Inflammatory macrophage (primary cell): ENCODE measurements at regions not wholly inside any gene's neighbourhood (a gene's known extent, or its start where the extent isn't known, plus 50 kb on each side); places are given as distances from the start of the nearest gene placed in this dataset.
A peak's percentile ranks its signal among the peaks of the same experiment; 100 is the strongest.
"Not testable (repeated sequence)": the region's sequence is repeated elsewhere in the genome, so short reads cannot be mapped to it uniquely, and the experiment has no call there.

Source experiments
- DNase-seq, 2 donors: peaks; one replicate each; pipeline ENCODE4 v3.0.0-alpha.2; 2020 to 2022

DNA sequence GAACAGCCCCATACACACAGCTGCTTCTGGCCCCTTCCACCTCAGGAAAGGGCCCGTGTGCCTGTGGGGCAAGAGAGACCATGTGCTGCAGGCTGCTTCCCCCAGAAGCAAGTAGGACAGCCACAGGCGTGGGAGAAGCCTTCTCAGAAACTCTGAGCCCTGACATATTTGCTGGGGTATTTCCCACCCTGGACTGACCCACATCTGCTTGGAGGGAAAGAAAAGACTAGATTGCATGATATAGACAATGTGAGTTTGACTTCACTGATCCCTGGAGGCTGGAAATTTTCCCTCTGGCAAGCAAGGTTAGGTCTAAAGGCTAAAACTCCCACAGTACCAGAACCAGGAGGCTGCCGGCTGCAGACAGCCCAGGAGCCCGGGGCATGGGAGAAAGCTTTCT, 213.3 kb upstream of the SSTR4 start:
- DNase-seq: peak in 1 of 2 donors; percentile 17

DNA sequence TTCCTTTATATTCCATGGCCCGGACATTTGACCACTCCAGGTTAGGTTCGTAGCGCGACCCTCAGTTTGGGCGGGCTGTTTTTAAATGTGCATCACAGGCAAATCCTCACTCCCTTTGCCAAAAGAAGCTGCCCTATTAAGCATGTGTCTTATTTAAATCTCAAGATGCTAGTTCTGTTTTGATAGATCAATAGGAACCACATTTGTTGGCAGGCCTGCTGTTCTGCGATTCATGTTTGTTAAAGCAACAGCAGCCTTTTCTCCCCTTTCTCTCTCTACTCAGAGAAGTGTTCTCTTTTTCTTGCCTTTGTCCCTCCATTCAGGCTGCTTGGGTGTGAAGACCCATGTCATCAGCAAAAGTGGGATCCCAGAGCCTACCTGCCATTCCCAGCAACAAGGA, 212.0 kb upstream of the SSTR4 start:
- DNase-seq: no peak

DNA sequence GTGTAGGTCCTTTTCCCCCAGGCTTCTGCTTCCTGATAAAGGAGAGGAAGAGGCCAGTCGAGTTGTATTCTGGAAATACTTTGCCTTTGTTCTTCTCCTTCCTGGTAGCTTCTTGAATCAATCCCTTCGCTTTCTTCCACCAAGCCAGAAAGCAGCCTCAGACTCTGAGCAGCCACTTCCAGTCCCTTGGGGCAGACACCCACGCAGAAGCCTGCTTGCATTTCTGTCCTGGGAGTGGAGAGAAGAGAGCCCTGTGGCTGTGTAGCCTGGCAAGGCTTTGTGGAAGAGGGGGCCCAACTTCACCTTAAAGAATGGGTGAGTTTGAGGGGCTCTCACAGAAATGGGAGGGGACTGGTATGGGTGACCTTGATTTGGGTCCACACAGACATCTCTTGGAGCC, 211.0 kb upstream of the SSTR4 start:
- peak in 1 of 2 donors; percentile 49 for DNase-seq

DNA sequence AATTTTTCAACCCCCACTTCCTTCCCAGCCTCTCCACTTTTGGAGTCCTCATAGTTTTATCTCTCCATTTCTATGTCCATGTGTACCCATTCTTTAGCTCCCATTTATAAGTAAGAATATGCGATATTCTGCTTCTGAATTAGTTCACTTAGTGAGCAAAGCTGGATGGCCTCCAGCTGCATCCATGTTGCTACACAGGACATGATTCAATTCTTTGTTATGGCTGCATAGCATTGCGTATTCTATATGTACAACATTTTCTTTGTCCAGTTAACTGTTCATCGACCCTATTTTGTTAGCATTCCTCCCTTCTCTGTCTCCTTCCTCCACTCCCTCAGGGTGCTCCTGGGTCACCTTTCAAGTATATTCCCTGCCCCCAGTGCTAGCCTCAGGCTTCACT, 210.0 kb upstream of the SSTR4 start:
- no peak for DNase-seq

DNA sequence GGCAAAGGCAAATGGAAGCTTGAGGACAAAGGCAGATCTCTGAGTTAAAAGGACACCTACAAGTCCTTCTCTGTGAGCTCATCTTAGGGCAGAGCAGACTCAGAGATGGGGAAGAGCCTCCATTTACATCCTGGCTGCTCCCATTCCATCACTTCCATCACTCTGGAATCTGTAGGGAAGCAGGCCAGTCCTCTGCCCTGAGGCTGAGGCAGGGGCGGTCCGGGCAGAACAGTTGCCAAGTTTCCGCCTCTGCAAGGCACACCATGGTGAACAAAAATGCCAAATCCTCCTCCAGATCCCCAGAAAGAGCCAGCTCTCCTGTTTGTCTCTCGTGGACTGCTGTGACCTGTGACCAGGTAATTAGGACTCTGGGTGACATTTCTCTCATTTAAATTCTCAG, 209.6 kb upstream of the SSTR4 start:
- no peak for DNase-seq

DNA sequence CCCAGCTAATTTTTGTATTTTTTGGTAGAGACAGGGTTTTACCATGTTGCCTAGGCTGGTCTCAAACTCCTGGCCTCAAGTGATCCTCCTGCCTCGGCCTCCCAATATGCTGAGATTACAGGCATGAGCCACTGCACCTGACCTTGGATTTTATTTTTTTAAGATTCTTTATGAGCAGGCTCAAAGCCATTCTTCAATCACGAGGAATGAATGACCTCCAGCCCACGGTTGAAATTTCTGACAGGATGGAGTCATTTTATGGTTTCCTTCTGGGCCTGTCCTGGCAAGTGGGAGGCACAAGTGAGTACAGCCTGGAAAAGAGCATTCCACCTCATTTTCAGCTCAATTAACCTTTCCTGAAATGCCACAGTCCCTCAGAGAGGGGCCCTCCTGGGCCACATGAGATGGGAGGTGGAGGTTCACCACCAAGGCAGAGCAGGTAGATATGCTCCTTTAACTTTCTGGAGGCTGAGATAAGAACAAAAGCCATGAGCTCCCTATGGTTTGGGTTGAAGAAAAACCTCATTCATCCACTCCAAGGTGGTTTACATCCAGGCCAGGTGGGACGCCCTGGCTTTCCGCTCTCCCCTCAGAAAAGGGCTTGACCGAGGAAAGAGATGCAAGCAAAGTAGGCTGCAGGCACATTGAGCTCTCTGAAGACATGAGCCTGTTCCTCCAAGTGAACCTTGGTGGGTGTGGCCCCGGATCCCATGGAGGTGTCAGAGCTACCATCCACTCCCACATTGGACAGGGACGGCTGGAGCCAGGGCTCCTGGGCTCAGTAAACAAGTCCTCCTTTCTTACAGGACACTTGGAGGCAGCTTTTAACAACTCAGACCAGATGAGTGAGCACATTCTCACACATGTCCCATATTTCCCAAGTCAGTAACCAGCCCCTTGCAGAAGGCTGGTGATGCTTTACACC, 208.5 kb upstream of the SSTR4 start:
- no peak for DNase-seq

DNA sequence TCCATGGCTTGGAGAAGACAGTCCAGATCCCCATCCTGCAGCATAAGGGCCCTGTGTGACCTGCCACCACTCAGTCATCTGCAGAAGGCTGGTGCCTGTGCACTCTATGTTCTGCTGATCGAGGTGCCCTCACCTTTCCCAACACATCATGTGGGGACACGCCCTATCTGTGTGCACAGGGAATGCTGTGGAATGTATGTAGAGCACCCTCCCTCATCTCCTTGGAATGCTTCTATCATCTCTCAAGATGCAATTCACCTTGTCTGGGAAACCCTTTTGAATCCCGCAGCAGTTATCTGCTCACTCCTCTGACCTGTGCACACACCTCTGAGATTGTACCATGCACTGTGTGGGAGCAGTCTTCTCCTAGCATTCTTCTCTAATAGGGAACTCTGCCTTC, 207.2 kb upstream of the SSTR4 start:
- no peak for DNase-seq

DNA sequence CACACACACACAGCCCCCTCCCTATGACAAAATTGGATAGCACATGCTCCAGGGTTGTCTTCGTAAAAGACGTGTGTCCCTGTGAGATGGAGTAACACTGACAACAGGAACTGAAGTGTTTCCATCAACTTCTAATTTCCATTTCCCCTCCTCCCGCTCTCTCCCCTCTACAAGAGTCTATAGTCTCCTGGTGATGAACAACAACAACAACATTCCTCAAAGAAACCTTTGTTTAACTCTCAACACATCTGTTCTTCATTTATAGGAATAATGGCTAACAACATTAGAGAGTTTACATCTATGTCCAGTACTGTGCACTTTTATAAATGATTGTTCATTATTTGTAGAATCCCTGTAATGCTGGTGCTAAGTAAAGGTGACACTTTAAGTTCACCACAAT, 205.8 kb upstream of the SSTR4 start:
- no peak for DNase-seq

DNA sequence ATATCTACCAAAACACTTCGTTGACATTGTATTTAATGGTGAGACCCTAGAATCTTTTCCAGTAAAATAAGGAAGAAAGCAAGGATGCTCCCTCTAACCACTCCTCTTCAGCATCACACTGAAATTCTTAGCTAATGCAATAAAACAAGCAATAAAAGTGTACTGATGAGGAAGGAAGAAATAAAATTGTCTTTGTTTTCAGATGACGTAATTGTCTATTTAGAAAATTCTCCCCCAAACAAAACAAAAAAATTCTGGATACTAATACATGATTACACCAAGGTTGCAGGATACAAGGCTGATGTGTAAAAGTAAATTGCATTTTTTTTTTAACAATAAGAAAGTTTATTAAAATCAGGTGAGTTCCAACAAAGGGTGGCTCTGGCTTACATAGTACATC, 205.0 kb upstream of the SSTR4 start:
- no peak for DNase-seq

DNA sequence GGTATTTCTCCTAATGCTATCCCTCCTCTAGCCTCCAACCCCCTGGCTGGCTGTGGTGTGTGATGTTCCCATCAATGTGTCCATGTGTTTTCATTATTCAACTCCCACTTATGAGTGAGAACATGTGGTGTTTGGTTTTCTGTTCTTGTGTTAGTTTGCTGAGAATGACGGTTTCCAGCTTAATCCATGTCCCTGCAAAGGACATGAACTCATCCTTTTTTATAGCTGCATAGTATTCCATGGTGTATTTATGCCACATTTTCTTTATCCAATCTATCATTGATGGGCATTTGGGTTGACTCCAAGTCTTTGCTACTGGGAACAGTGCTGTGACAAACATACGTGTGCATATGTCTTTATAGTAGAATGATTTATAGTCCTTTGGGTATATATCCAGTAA, 204.4 kb upstream of the SSTR4 start:
- DNase-seq: not testable (repeated sequence)

DNA sequence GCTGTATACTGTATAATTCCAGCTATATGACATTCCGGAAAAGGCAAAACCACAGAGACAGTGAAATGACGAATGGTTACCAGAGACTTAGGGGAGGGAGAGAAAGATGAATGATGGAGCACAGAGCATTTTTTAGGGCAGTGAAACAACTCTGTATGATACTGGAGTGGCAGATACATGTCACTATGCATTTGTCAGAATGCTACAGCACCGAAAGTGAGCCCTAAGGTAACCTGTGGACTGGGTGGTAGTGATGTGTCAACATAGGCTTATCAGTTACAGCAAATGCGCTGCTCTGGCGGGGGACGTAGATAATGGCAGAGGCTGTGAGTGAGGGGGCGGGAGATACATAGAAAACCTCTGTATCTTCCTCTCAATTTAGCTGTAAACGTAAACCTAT, 201.3 kb upstream of the SSTR4 start:
- no peak for DNase-seq

DNA sequence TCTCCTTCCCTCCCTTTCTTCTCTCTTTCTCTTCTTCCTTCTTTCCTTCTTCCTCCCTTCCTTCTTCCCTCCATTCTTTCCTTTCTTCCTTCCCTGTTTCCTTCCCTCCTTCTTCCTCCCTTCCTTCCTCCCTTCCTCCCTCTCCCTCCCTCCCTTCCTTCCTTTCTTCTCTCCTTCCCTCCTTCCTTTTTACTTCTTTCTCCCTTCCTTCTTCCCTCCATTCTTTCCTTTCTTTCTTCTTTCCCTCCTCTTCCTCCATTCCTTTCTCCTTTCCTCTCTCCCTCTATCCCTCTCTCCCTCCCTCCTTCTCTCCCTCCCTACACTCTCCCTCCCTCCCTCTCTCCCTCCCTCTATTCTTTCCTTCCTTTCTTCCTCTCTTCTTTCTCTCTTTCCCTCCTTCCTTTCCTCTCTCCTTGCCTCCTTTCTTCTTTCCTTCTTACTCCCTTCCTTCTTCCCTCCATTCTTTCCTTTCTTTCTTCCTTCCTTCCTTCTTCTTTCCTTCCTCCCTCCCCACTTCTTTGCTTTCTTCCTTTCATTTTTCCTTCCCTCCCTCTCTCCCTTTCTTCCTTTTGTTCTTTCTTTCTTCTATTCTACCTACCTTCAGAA, 200.4 kb upstream of the SSTR4 start:
- no peak for DNase-seq

DNA sequence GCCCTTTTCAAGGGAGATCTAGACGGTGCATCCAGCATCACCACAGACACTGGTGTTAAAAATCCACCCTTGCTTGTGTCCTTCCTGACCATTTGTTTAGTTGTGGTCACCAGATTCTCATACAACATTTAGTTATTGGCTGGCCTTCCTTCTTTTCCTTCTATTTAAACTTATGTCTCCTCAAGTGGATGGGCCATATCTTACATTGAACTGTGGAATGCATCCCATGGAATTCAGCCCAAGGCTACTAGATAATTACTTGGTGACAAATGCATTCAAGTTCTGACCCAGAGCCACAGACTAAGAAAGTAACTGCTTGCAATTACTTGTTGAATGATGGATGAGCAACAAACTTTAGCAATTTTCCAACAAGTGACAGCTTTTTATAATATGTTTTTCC, 198.9 kb upstream of the SSTR4 start:
- DNase-seq: no peak

DNA sequence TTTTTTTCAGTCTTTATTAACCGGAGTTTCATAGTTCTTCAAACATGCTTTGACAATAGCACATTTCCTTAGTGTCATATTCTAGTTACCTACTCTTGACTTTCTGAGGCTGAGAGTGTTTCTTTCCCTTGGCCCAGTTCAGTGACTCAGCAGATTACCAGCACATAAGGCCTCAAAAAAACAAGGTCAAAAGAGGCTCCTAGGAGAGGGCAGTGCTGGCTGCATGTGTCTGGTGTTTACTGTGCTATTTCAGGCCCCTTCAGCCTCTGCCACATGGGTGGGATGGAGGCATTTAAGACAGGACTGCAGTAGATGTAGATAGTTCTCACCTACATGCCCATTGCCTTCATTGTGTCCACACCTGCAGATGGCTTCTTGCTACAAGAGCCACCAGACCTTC, 198.2 kb upstream of the SSTR4 start:
- no peak for DNase-seq

DNA sequence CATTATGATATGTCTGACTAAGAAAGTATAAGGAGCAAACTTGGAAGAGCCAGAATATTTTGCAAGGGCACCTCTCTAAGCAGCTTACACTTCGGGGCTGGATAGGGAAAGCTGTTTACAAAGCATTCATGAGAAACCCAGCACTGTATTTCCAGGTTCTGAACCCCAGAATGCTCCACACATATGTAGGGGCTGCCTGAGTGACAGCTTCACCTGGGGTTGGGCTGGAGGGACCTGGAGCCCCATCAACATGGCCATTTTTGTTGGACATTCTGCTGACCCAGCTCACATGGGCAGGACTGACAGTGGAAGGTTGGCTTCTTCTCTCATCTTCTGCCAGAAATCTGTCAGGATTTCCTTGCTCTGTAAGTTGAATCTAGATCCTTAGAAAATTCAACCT, 197.1 kb upstream of the SSTR4 start:
- DNase-seq: no peak

DNA sequence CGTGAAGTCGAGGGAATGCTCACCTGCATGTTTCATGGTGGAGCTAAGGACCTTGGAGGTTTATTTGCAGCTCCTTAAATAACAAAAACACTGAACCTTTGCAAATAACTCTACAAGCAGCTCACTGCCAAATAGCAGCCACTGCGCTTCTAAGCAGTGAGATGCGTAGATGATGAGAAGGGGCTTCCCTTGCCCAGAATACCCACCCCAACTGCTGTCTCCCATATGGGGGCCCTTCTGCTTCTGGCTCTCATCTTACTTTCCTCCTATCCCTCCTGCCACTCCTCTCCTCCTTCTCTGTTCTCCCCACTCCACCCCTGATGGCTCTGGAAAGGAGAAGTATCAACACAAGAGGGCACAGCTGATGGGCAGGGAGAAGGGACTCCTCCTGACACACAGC, 193.3 kb upstream of the SSTR4 start:
- DNase-seq: no peak

DNA sequence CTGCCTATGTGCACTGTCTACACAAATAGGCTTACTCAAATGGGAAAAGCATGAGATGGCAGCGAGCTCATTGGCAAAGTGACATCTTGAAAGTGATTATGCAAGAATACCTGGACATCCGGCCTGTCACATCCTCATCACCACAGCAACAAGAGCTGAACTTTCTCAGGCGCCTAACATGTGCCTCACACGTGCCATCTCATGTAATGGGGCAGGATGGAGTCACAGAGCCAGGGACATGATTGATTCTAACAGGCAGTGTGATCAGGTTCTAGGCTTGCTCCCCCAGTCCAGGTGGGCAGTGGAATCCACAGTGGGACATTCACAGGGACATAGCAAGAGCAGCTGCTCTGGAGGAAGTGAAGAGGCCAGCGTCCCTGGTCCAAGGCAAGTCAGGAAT, 192.3 kb upstream of the SSTR4 start:
- DNase-seq: no peak

DNA sequence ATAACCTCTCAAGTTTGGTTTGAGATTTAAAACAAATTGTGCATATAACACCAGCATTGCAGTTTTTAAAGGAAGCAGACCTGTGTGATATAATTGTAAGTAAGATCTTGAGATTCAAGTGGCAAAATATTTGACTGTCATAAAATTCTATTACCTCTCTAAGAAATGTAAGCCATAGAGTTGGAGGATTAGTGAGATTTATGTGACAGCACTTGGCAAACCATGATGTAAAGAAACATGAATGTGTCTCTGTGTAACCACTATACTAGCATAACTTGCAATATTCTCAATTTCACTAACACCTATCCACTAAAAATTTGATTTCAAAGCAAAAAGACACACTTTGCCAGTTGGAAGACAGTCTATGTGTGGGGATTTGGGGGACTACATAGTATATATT, 190.2 kb upstream of the SSTR4 start:
- no peak for DNase-seq

DNA sequence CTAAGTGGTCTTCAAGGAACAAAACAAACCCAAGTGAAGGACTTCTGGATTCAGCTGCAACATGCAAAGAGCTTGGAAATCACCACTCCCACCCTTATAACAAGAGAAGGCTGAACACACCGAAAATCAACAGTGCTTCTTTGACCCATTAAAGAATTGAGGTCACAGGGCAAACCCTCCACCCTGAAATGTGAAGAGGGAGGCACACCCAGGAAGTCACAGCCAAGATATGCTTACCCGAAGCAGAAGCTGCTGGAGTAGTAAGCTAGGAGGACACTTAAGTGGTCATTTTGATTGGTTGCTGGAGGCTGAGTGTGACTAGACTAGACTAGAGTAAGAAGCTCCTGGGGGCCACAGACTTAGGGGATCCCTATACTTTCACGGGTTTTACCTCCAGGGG, 188.2 kb upstream of the SSTR4 start:
- no peak for DNase-seq

DNA sequence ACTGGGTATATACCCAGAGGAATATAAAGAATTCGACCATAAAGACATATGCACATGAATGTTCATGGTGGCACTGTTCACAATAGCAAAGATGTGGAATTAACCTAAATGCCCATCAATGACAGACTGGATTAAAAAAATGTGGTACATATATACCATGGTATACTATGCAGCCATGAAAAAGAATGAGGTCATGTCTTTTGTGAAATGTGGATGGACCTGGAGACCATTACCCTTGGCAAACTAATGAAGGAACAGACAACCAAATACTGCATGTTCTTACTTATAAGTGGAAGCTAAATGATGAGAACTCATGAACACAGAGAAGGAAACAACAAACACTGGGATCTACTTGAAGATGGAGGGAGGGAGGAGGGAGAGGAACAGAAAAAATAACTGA, 186.7 kb upstream of the SSTR4 start:
- no peak for DNase-seq

DNA sequence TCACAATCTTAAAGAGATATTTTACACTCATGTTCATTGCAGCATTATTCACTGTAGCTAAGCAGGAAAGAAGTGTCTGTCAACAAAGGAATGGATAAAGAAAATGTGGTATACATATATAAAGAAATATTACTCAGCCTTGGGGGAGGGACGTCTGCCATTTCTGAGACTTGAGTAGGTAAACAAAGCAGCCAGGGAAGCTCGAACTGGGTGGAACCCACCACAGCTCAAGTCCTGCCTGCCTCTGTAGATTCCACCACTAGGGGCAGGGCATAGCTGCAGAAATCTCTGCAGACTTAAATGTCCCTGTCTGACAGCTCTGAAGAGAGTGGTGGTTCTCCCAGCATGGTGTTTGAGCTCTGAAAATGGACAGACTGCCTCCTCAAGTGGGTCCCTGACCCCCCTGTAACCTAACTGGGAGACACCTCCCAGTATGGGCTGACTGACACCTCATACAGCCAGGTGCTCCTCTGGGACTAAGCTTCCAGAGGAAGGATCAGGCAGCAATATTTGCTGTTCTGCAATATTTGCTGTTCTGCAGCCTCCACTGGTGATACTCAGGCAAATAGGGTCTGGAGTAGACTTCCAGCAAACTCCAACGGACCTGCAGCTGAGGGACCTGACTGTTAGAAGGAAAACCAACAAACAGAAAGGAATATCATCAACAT, 183.3 kb upstream of the SSTR4 start:
- DNase-seq: peak; percentile 21 to 44

DNA sequence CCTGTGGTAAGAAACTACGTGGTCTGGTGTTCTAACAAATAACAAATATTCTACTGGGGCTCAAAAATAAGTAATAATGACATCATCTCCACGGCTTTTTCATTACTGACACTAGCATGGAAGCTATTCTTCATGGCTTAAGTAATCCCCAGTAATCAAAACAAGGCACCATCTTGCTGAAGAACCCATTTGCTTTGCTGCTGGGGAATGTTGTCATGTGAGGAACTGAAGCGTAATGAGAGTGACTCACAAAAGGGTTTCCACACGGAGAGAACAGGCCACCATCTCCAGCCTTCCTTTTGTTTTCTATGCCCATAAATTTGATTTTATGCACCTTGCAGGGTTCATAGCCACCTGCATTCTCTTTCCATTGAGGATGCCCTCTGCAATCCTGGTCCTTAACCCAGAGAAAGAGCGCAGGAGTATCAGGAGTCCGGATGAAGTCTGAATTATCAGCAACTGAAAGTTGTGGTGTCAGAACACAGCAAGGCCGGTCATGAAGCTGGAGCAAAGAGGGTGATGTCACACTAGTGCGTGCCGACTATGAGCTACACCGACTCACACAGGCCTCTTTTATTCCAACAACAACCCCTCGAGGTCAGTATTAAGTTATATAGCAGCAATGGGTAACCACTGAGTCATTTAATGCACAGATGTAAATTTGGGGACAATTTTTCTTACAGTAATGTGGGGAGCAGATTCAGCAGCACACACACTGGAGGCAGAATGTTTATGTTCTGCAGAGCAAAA, 173.7 kb upstream of the SSTR4 start:
- DNase-seq: peak in 1 of 2 donors; percentile 13

DNA sequence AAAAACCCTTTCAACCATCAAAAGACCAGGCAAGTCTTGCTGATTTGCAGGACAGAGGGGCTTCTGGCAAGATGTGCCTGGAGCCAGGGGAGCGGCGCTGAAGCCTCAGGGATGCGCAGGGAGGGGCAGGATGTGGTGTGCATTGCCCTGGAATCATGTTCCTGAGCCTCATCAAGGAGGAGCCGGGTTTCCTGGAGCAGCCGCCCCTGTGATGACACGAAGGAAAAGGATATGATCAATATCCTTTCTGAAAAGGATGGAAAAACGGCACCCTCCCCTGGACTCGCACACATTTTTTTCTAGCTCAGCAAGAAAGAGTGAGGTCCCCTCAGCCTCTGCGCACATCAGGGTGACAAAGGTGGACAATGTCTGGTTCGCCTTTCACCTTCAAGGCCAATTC, 173.1 kb upstream of the SSTR4 start:
- DNase-seq: no peak
